Neural cell (in vitro differentiated cells): ENCODE measurements at regions not wholly inside any gene's neighbourhood (a gene's known extent, or its start where the extent isn't known, plus 50 kb on each side); places are given as distances from the start of the nearest gene placed in this dataset.
"Not testable (repeated sequence)": the region's sequence is repeated elsewhere in the genome, so short reads cannot be mapped to it uniquely, and the experiment has no call there.

Source experiments
- H2AFZ ChIP-seq: fragments of 200-600, 300-800 bp; sonication (generic), shearing (Covaris generic); 2 replicates; pipeline ENCODE4 v1.6.0; 2014; ENCODE audit warnings: low read depth, mild to moderate bottlenecking, antibody characterized with exemption, low read length, moderate library complexity
- H3F3A ChIP-seq: fragments of 200-600 bp; shearing (Covaris generic); 2 replicates; pipeline ENCODE4 v1.6.1; 2016; ENCODE audit warnings: mild to moderate bottlenecking, moderate library complexity, mixed read lengths, antibody characterized with exemption, low read length; ENCODE audit not compliant: insufficient read depth, poor library complexity, severe bottlenecking
- H3K27ac ChIP-seq: fragments of 200-600, 300-800 bp; sonication (generic), shearing (Covaris generic); 2 replicates; pipeline ENCODE4 v1.5.1; 2014; ENCODE audit warnings: mild to moderate bottlenecking, low read length, moderate library complexity
- H3K27me3 ChIP-seq: fragments of 300-800, 200-600 bp; sonication (generic), shearing (Covaris generic); 2 replicates; pipeline ENCODE4 v1.6.0; 2014; ENCODE audit warnings: mild to moderate bottlenecking, low read depth, low read length, moderate library complexity; ENCODE audit not compliant: insufficient read depth
- H3K36me3 ChIP-seq: fragments of 300-800, 200-600 bp; sonication (generic), shearing (Covaris generic); 2 replicates; pipeline ENCODE4 v1.5.1; 2014; ENCODE audit warnings: mild to moderate bottlenecking, antibody characterized with exemption, low read length, moderate library complexity; ENCODE audit not compliant: insufficient read depth
- H3K4me2 ChIP-seq: fragments of 300-800, 200-600 bp; sonication (generic), shearing (Covaris generic); 2 replicates; pipeline ENCODE4 v1.6.0; 2014; ENCODE audit warnings: mild to moderate bottlenecking, low read length
- H3K4me3 ChIP-seq: fragments of 300-800, 200-600 bp; sonication (generic), shearing (Covaris generic); 2 replicates; pipeline ENCODE4 v1.5.1; 2014; ENCODE audit warnings: mild to moderate bottlenecking, low read length, moderate library complexity
- H3K79me2 ChIP-seq: fragments of 200-600 bp; shearing (Covaris generic); replicated peaks from 2 replicates; pipeline ENCODE4 v1.6.0; 2014; ENCODE audit warnings: mild to moderate bottlenecking, low read length, moderate library complexity; ENCODE audit not compliant: insufficient read depth
- H3K9ac ChIP-seq: fragments of 300-800, 200-600 bp; sonication (generic), shearing (Covaris generic); 2 replicates; pipeline ENCODE4 v1.6.1; 2016; ENCODE audit warnings: mild to moderate bottlenecking, low read length, mixed read lengths
- H3K9me2 ChIP-seq: fragments of 200-600 bp; shearing (Covaris generic); 2 replicates; pipeline ENCODE4 v1.6.1; 2016; ENCODE audit warnings: mild to moderate bottlenecking, low read length, mixed read lengths; ENCODE audit not compliant: insufficient read depth
- H3K9me3 ChIP-seq: fragments of 200-600, 300-800 bp; sonication (generic), shearing (Covaris generic); 2 replicates; pipeline ENCODE4 v1.6.1; 2016; ENCODE audit warnings: mild to moderate bottlenecking, mixed run types, low read length, moderate library complexity, mixed read lengths
- H4K20me1 ChIP-seq: fragments of 200-600 bp; shearing (Covaris generic); 2 replicates; pipeline ENCODE4 v1.6.1; 2016; ENCODE audit warnings: mild to moderate bottlenecking, mixed run types; ENCODE audit not compliant: insufficient read depth
- CTCF ChIP-seq: fragments of 450-650 bp; IDR thresholded peaks from 2 replicates; pipeline ENCODE4 v1.5.1; 2014; ENCODE audit warnings: antibody characterized with exemption, mild to moderate bottlenecking, moderate library complexity; ENCODE audit not compliant: poor library complexity, severe bottlenecking
- EP300 ChIP-seq: fragments of 450-650 bp; conservative IDR thresholded peaks from 2 replicates; pipeline ENCODE4 v1.6.1; 2014; ENCODE audit warnings: antibody characterized with exemption, mild to moderate bottlenecking, moderate library complexity; ENCODE audit not compliant: poor library complexity, severe bottlenecking
- EZH2 ChIP-seq: fragments of 200-600, 300-800 bp; shearing (Covaris generic), sonication (generic); IDR thresholded peaks from 2 replicates; pipeline ENCODE4 v1.6.1; 2014; ENCODE audit warnings: antibody characterized with exemption, low read length, borderline replicate concordance, mild to moderate bottlenecking; ENCODE audit not compliant: insufficient read depth, poor library complexity, severe bottlenecking
- MXI1 ChIP-seq: fragments of 450-650 bp; conservative IDR thresholded peaks from 2 replicates; pipeline ENCODE4 v1.6.1; 2014; ENCODE audit warnings: antibody characterized with exemption, mild to moderate bottlenecking; ENCODE audit not compliant: poor library complexity, severe bottlenecking
- POLR2AphosphoS5 ChIP-seq: IDR thresholded peaks from 2 replicates; pipeline ENCODE4 v1.6.1; 2012
- RAD21 ChIP-seq: fragments of 450-650 bp; conservative IDR thresholded peaks from 2 replicates; pipeline ENCODE4 v1.6.1; 2014; ENCODE audit warnings: antibody characterized with exemption, mild to moderate bottlenecking, moderate library complexity
- REST ChIP-seq: IDR thresholded peaks from 2 replicates; pipeline ENCODE4 v1.6.1; 2012; ENCODE audit warnings: borderline replicate concordance
- SMC3 ChIP-seq: fragments of 450-650 bp; conservative IDR thresholded peaks from 2 replicates; pipeline ENCODE4 v1.6.1; 2014; ENCODE audit warnings: antibody characterized with exemption, mild to moderate bottlenecking, moderate library complexity; ENCODE audit not compliant: poor library complexity
- TAF1 ChIP-seq: IDR thresholded peaks from 2 replicates; pipeline ENCODE4 v1.6.1; 2012; ENCODE audit warnings: low read depth

- H2AFZ ChIP-seq: no peak overlapping the region
- H3K27me3 ChIP-seq: no peaks in the 10 kb centered on the region
- H3K36me3 ChIP-seq: no peaks in the 10 kb centered on the region
- TF ChIP-seq RAD21 (no peak), SMC3 (no peak), CTCF (no peak)
- no peak overlapping the region for H3K4me2 ChIP-seq
- H3K9ac ChIP-seq: no peak overlapping the region
- H3K9me2 ChIP-seq: no peaks in the 10 kb centered on the region
- H3K4me3 ChIP-seq: no peak overlapping the region
- no peaks in the 10 kb centered on the region for H4K20me1 ChIP-seq
- H3F3A ChIP-seq: no peaks in the 10 kb centered on the region
- no peaks in the 10 kb centered on the region for H3K9me3 ChIP-seq
- no peak overlapping the region for H3K27ac ChIP-seq
- H3K79me2 ChIP-seq: no peaks in the 10 kb centered on the region
These were observed 103.4 kb upstream of the ELMO1 start for GRCh38 chr7:37552030-37552429.

GRCh38 chr7:37552439-37552838 is 103.8 kb upstream of the ELMO1 start:
- H3K27me3 ChIP-seq, H3K9me3 ChIP-seq, H3K9me2 ChIP-seq, H3K79me2 ChIP-seq, H3K27ac ChIP-seq, H3K4me2 ChIP-seq, H3F3A ChIP-seq, H2AFZ ChIP-seq, H3K36me3 ChIP-seq, H3K9ac ChIP-seq, H4K20me1 ChIP-seq, H3K4me3 ChIP-seq: not testable (repeated sequence)

- Histone ChIP-seq H3K4me3 (no peak overlapping the region), H3K9ac (no peak overlapping the region), H3K9me2 (no peaks in the 10 kb centered on the region), H4K20me1 (no peaks in the 10 kb centered on the region), H3K9me3 (no peaks in the 10 kb centered on the region), H3K27me3 (no peaks in the 10 kb centered on the region), H3K79me2 (no peaks in the 10 kb centered on the region), H3K36me3 (no peaks in the 10 kb centered on the region), H2AFZ (no peak overlapping the region), H3K4me2 (no peak overlapping the region), H3K27ac (no peak overlapping the region), H3F3A (no peaks in the 10 kb centered on the region)
- TF ChIP-seq TAF1: no peak
- TF ChIP-seq POLR2AphosphoS5: no peak
- TF ChIP-seq EP300: no peak
These were observed 106.9 kb upstream of the ELMO1 start for GRCh38 chr7:37555528-37555927.

- no peak overlapping the region for H2AFZ ChIP-seq
- no peak overlapping the region for H3K4me3 ChIP-seq
- no peak overlapping the region for H3K27ac ChIP-seq
- no peak for TF ChIP-seq CTCF
- TF ChIP-seq TAF1: no peak
- TF ChIP-seq SMC3: no peak
- no peak for TF ChIP-seq REST
- TF ChIP-seq RAD21: no peak
- TF ChIP-seq MXI1: no peak
- TF ChIP-seq POLR2AphosphoS5: no peak
- TF ChIP-seq EP300: no peak
- TF ChIP-seq EZH2: no peak
- H3K4me2 ChIP-seq: no peak overlapping the region
- no peaks in the 10 kb centered on the region for H3F3A ChIP-seq
- no peak overlapping the region for H3K9ac ChIP-seq
- no peaks in the 10 kb centered on the region for H3K79me2 ChIP-seq
- no peaks in the 10 kb centered on the region for H3K27me3 ChIP-seq
- no peaks in the 10 kb centered on the region for H3K36me3 ChIP-seq
- no peaks in the 10 kb centered on the region for H4K20me1 ChIP-seq
- H3K9me3 ChIP-seq: no peaks in the 10 kb centered on the region
- H3K9me2 ChIP-seq: no peaks in the 10 kb centered on the region
These were observed 109.0 kb upstream of the ELMO1 start for GRCh38 chr7:37557571-37558209.
